GM12878 (cell line): ENCODE measurements at regions not wholly inside any gene's neighbourhood (a gene's known extent, or its start where the extent isn't known, plus 50 kb on each side); places are given as distances from the start of the nearest gene placed in this dataset.

Experiments
- ATAC-seq: fragments of 200-7000 bp; cut with Tn5 transposase; 3 replicates; pipeline ENCODE4 v1.9.1; 2020; ENCODE audit warnings: mild to moderate bottlenecking, moderate library complexity
- BruUV-seq: library from RNA; stranded (reverse); fragments of 400-500 nt; replicated peaks from 2 replicates; lab custom pipeline; 2021; lab: Mats Ljungman, UMichigan
- CTCF ChIA-PET: fragments of 300-600 bp; sonication (Branson Sonifier 250); formaldehyde crosslinking; extraction: SDS; loops from one replicate; lab custom pipeline; 2021; ENCODE audit warnings: inconsistent platforms; lab: Yijun Ruan, JAX
- POLR2A ChIA-PET: fragments of 350-600 bp; formaldehyde crosslinking; extraction: SDS; loops from one replicate; lab custom pipeline; 2021; ENCODE audit warnings: inconsistent platforms; lab: Charles Lee
- RAD21 ChIA-PET: fragments of 300-600 bp; sonication (Branson Sonifier 250); formaldehyde crosslinking; loops from one replicate; lab custom pipeline; 2023; ENCODE audit warnings: antibody characterized with exemption; ENCODE audit not compliant: unreplicated experiment; lab: Charles Lee
- SMC1A ChIA-PET: fragments of 300-600 bp; sonication (Branson Sonifier 250); formaldehyde crosslinking; loops from one replicate; lab custom pipeline; 2023; ENCODE audit not compliant: unreplicated experiment, uncharacterized antibody; lab: Charles Lee
- DNase-seq: peaks from one replicate; pipeline ENCODE4 v3.0.0-alpha.2; 2011; ENCODE audit warnings: low read depth, low spot score
- FAIRE-seq: peaks from 3 replicates; lab custom pipeline; 2011; peaks lifted over from hg19 to GRCh38; lab: Jason Lieb, UNC
- H2AFZ ChIP-seq: 2 replicates; pipeline ENCODE4 v1.6.0; 2011; ENCODE audit warnings: low read depth, low read length, control low read depth; ENCODE audit not compliant: control insufficient read depth
- H3K27ac ChIP-seq: 2 replicates; pipeline ENCODE4 v1.5.1; 2011; ENCODE audit warnings: control low read depth; ENCODE audit not compliant: control insufficient read depth, insufficient read depth
- H3K27me3 ChIP-seq, 2 experiments: replicated peaks in 1 of 2; 2 replicates each; pipeline versions ENCODE4 v1.6.0 to v1.6.1; 2011; ENCODE audit warnings: low read length in 1 of 2; ENCODE audit not compliant: control insufficient read depth in 2 of 2, insufficient read depth in 2 of 2
- H3K36me3 ChIP-seq, 2 experiments: 2 replicates each; pipeline ENCODE4 v1.5.1; 2011; ENCODE audit warnings: low read length in 1 of 2; ENCODE audit not compliant: control insufficient read depth in 2 of 2, insufficient read depth in 2 of 2
- H3K4me1 ChIP-seq: 2 replicates; pipeline ENCODE4 v1.6.1; 2011; ENCODE audit warnings: mild to moderate bottlenecking, low read length, moderate library complexity, mixed read lengths; ENCODE audit not compliant: control insufficient read depth, insufficient read depth
- H3K4me2 ChIP-seq: 2 replicates; pipeline ENCODE4 v1.6.0; 2011; ENCODE audit warnings: control low read depth; ENCODE audit not compliant: control insufficient read depth, insufficient read depth
- H3K4me3 ChIP-seq: fragments of 200-600 bp; sonication (generic); 2 replicates; pipeline ENCODE4 v1.5.1; 2016
- H3K79me2 ChIP-seq: 2 replicates; pipeline ENCODE4 v1.6.0; 2011; ENCODE audit warnings: low read length; ENCODE audit not compliant: control insufficient read depth, insufficient read depth
- H3K9ac ChIP-seq: 2 replicates; pipeline ENCODE4 v1.8.0; 2011; ENCODE audit warnings: low read length, control low read depth, mixed read lengths; ENCODE audit not compliant: control insufficient read depth, insufficient read depth
- H3K9me3 ChIP-seq: replicated peaks from 3 replicates; pipeline ENCODE4 v1.5.1; 2011; ENCODE audit warnings: mild to moderate bottlenecking, low read length; ENCODE audit not compliant: control insufficient read depth, insufficient read depth
- H4K20me1 ChIP-seq: 2 replicates; pipeline ENCODE4 v1.6.0; 2011; ENCODE audit not compliant: control insufficient read depth, insufficient read depth
- CBX5 ChIP-seq: sonication (generic); IDR thresholded peaks from 2 replicates; pipeline ENCODE4 v1.6.1; 2016; ENCODE audit warnings: low read depth, moderate library complexity, mild to moderate bottlenecking, inconsistent platforms
- CHD1 ChIP-seq: IDR thresholded peaks from 2 replicates; pipeline ENCODE4 v1.6.1; 2012; ENCODE audit warnings: low read depth, low read length, improper control_type of control experiment
- CHD2 ChIP-seq: IDR thresholded peaks from 2 replicates; pipeline ENCODE4 v1.6.1; 2011; ENCODE audit warnings: low read depth, low read length, improper control_type of control experiment, borderline replicate concordance
- EP300 ChIP-seq, 2 experiments: fragments of 150-350 bp in 1 of 2; IDR thresholded peaks; 2 replicates each; pipeline ENCODE4 v1.6.1; 2011 to 2012; ENCODE audit warnings: low read depth in 2 of 2, low read length in 2 of 2, borderline replicate concordance in 1 of 2, improper control_type of control experiment in 1 of 2, inconsistent platforms in 1 of 2; ENCODE audit not compliant: control insufficient read depth in 1 of 2
- EZH2 ChIP-seq: IDR thresholded peaks from 2 replicates; pipeline ENCODE4 v1.6.1; 2012; ENCODE audit warnings: low read depth, mild to moderate bottlenecking, control low read depth, inconsistent platforms, low read length, borderline replicate concordance; ENCODE audit not compliant: control insufficient read depth
- HDAC2 ChIP-seq: fragments of 200-600 bp; sonication (generic); IDR thresholded peaks from 2 replicates; pipeline ENCODE4 v1.6.1; 2017
- NBN ChIP-seq: fragments of 450-650 bp; IDR thresholded peaks from 2 replicates; pipeline ENCODE4 v1.6.1; 2016
- PAX8 ChIP-seq: fragments of 450-650 bp; IDR thresholded peaks from 2 replicates; pipeline ENCODE4 v1.6.1; 2017; ENCODE audit warnings: mild to moderate bottlenecking, moderate library complexity
- PRDM15 ChIP-seq: fragments of 450-650 bp; formaldehyde crosslinking; IDR thresholded peaks from 2 replicates; pipeline ENCODE4 v1.4.0; 2020; ENCODE audit warnings: mild to moderate bottlenecking, moderate library complexity
- RCOR1 ChIP-seq: conservative IDR thresholded peaks from 2 replicates; pipeline ENCODE4 v1.6.1; 2012; ENCODE audit warnings: low read depth, low read length, improper control_type of control experiment
- RELA ChIP-seq: fragments of 450-650 bp; IDR thresholded peaks from 2 replicates; pipeline ENCODE4 v1.8.0; 2014; ENCODE audit warnings: borderline replicate concordance; ENCODE audit not compliant: partially characterized antibody
- RUNX3 ChIP-seq: IDR thresholded peaks from 2 replicates; pipeline ENCODE4 v1.6.1; 2012; ENCODE audit warnings: low read length, inconsistent platforms
- SMARCA5 ChIP-seq: fragments of 450-650 bp; IDR thresholded peaks from 2 replicates; pipeline ENCODE4 v1.6.1; 2017; ENCODE audit warnings: mild to moderate bottlenecking
- SPI1 ChIP-seq: IDR thresholded peaks from 2 replicates; pipeline ENCODE4 v1.6.1; 2011; ENCODE audit warnings: low read depth, mild to moderate bottlenecking, low read length, moderate library complexity, borderline replicate concordance; ENCODE audit not compliant: insufficient read depth
- TCF12 ChIP-seq: IDR thresholded peaks from 2 replicates; pipeline ENCODE4 v1.6.1; 2011; ENCODE audit warnings: low read depth, mild to moderate bottlenecking, low read length
- ZBED1 ChIP-seq: IDR thresholded peaks from 2 replicates; pipeline ENCODE4 v1.6.1; 2016; ENCODE audit warnings: borderline replicate concordance
- ZBTB4 ChIP-seq: fragments of 450-650 bp; formaldehyde crosslinking; IDR thresholded peaks from 2 replicates; pipeline ENCODE4 v1.4.0; 2022; ENCODE audit warnings: mild to moderate bottlenecking, moderate library complexity
- WGBS: methylation state at CpG from one replicate; pipeline ENCODE4 v1.1.6; 2016; ENCODE audit warnings: low lambda C conversion rate; ENCODE audit not compliant: insufficient replicate concordance, insufficient coverage; ENCODE audit errors: missing lambda C conversion rate; 5-methylcytosine and 5-hydroxymethylcytosine counted together
- in situ Hi-C: fragments of 300-500 bp; cut with MboI; formaldehyde crosslinking; loops from 9 replicates; pipeline ENCODE4 v1.14.3; 2018; ENCODE audit warnings: mixed read lengths
- intact Hi-C: fragments of 100-400 bp; cut with micrococcal nuclease; formaldehyde crosslinking; loops from one replicate; pipeline ENCODE4 v1.14.2; 2022; ENCODE audit not compliant: unreplicated experiment

GRCh38 chr3:80445641-80446040 lies 677.8 kb upstream of the ROBO1 start (continued):
- TF ChIP-seq PRDM15 (CRISPR knock-in tag) (no peak), RELA (no peak), TCF12 (no peak), CBX5 (no peak), RCOR1 (no peak), SPI1 (no peak), SMARCA5 (no peak)
- TF ChIP-seq, all 136 proteins: peak for 0

- no TSS peak for BruUV-seq
- SMC1A ChIA-PET, result no interaction called here
- in situ Hi-C loops (no loop called here), intact Hi-C loops (no loop called here)
- H3K4me1 ChIP-seq, result no peaks in the 10 kb centered on the region
- no peaks in the 10 kb centered on the region for H3K36me3 ChIP-seq
- no peak overlapping the region for H3K27ac ChIP-seq
- CTCF ChIA-PET, result no interaction called here
- RAD21 ChIA-PET, result no interaction called here
- H3K4me2 ChIP-seq, result no peak overlapping the region
- H3K79me2 ChIP-seq, result no peaks in the 10 kb centered on the region
- no peak for DNase-seq
- no peak overlapping the region for H3K9ac ChIP-seq
- TF ChIP-seq RUNX3, result no peak
- TF ChIP-seq EZH2, result no peak
- no peak for TF ChIP-seq CHD2
- TF ChIP-seq CBX5, result no peak
- TF ChIP-seq CHD1, result no peak
- TF ChIP-seq PAX8, result no peak
- TF ChIP-seq HDAC2, result no peak
- TF ChIP-seq ZBED1, result no peak
- no peak for TF ChIP-seq EP300 (IDR thresholded peaks at IDR 0.05; ENCODE audit: borderline replicate concordance in 1 of 2, control insufficient read depth in 1 of 2, low read depth in 2 of 2, low read length in 2 of 2)
- TF ChIP-seq ZBTB4 (CRISPR knock-in tag), result no peak
- TF ChIP-seq SMARCA5, result no peak
- no peak for TF ChIP-seq NBN
- TF ChIP-seq, all 136 proteins: peak for 0
- POLR2A ChIA-PET, result no interaction called here
- ATAC-seq (no peak), FAIRE-seq (no peak)
- no peak overlapping the region for H2AFZ ChIP-seq
- no peaks in the 10 kb centered on the region for H4K20me1 ChIP-seq
- H3K9me3 ChIP-seq, result no peaks in the 10 kb centered on the region
- H3K4me3 ChIP-seq, result no peak overlapping the region
- 43% methylated on average over 1 of the region's 1 CpG for WGBS
- H3K27me3 ChIP-seq, result no peaks in the 10 kb centered on the region
Observed at GRCh38 chr3:80445053-80445452, 677.3 kb upstream of the ROBO1 start.
